ENCODE measurements at regions not wholly inside any gene's neighbourhood (a gene's known extent, or its start where the extent isn't known, plus 50 kb on each side); places are given as distances from the start of the nearest gene placed in this dataset.
"Not testable (repeated sequence)": the region's sequence is repeated elsewhere in the genome, so short reads cannot be mapped to it uniquely, and the experiment has no call there.

- not testable (repeated sequence) for H3K27me3 ChIP-seq, DNase-seq, H3K36me3 ChIP-seq, H3K9me3 ChIP-seq, H3K4me3 ChIP-seq
Measured at GRCh38 chr17:13659051-13659450, 57.3 kb upstream of the HS3ST3A1 start.

- no peaks in the 10 kb centered on the region for H3K9me3 ChIP-seq
- H3K4me3 ChIP-seq, result no peak overlapping the region
- no peaks in the 10 kb centered on the region for H3K27me3 ChIP-seq
- DNase-seq, result no peak
- H3K36me3 ChIP-seq, result no peaks in the 10 kb centered on the region
Measured at GRCh38 chr17:13665872-13666635, 64.3 kb upstream of the HS3ST3A1 start.

GRCh38 chr17:13671341-13671740 lies 69.6 kb upstream of the HS3ST3A1 start:
- Histone ChIP-seq H3K36me3 (no peaks in the 10 kb centered on the region), H3K27me3 (no peaks in the 10 kb centered on the region), H3K9me3 (no peaks in the 10 kb centered on the region), H3K4me3 (no peak overlapping the region)
- DNase-seq, result no peak

GRCh38 chr17:13671771-13672170 lies 70.0 kb upstream of the HS3ST3A1 start:
- DNase-seq, result peak; percentile 60
- Histone ChIP-seq H3K36me3 (no peaks in the 10 kb centered on the region), H3K9me3 (no peaks in the 10 kb centered on the region), H3K4me3 (no peak overlapping the region), H3K27me3 (no peaks in the 10 kb centered on the region)

- Histone ChIP-seq H3K27me3 (no peaks in the 10 kb centered on the region), H3K4me3 (no peak overlapping the region), H3K9me3 (no peaks in the 10 kb centered on the region), H3K36me3 (no peaks in the 10 kb centered on the region)
- no peak for DNase-seq
Measured at GRCh38 chr17:13678361-13678760, 76.6 kb upstream of the HS3ST3A1 start.

GRCh38 chr17:13678841-13679240 lies 77.1 kb upstream of the HS3ST3A1 start:
- no peaks in the 10 kb centered on the region for H3K36me3 ChIP-seq
- H3K4me3 ChIP-seq, result no peak overlapping the region
- no peaks in the 10 kb centered on the region for H3K27me3 ChIP-seq
- DNase-seq, result no peak
- H3K9me3 ChIP-seq, result no peaks in the 10 kb centered on the region

GRCh38 chr17:13688716-13689115 lies 87.0 kb upstream of the HS3ST3A1 start:
- H3K36me3 ChIP-seq, result no peaks in the 10 kb centered on the region
- DNase-seq, result no peak
- H3K9me3 ChIP-seq, result no peaks in the 10 kb centered on the region
- H3K4me3 ChIP-seq, result no peak overlapping the region
- no peaks in the 10 kb centered on the region for H3K27me3 ChIP-seq

- DNase-seq, result no peak
- Histone ChIP-seq H3K36me3 (no peaks in the 10 kb centered on the region), H3K27me3 (no peaks in the 10 kb centered on the region), H3K4me3 (no peak overlapping the region), H3K9me3 (no peaks in the 10 kb centered on the region)
Measured at GRCh38 chr17:13690806-13691205, 89.1 kb upstream of the HS3ST3A1 start.

GRCh38 chr17:13694934-13695333 lies 93.2 kb upstream of the HS3ST3A1 start:
- H3K36me3 ChIP-seq, result no peaks in the 10 kb centered on the region
- DNase-seq, result no peak
- no peak overlapping the region for H3K4me3 ChIP-seq
- H3K27me3 ChIP-seq, result no peaks in the 10 kb centered on the region
- H3K9me3 ChIP-seq, result no peaks in the 10 kb centered on the region

- no peaks in the 10 kb centered on the region for H3K36me3 ChIP-seq
- DNase-seq, result no peak
- H3K9me3 ChIP-seq, result no peaks in the 10 kb centered on the region
- no peaks in the 10 kb centered on the region for H3K27me3 ChIP-seq
- no peak overlapping the region for H3K4me3 ChIP-seq
Measured at GRCh38 chr17:13698832-13699231, 97.1 kb upstream of the HS3ST3A1 start.

GRCh38 chr17:13699261-13699660 lies 97.5 kb upstream of the HS3ST3A1 start:
- Histone ChIP-seq H3K4me3 (no peak overlapping the region), H3K27me3 (no peaks in the 10 kb centered on the region), H3K9me3 (no peaks in the 10 kb centered on the region), H3K36me3 (no peaks in the 10 kb centered on the region)
- DNase-seq, result no peak

GRCh38 chr17:13702266-13702665 lies 100.5 kb upstream of the HS3ST3A1 start:
- Histone ChIP-seq H3K4me3 (no peak overlapping the region), H3K27me3 (no peaks in the 10 kb centered on the region), H3K36me3 (no peaks in the 10 kb centered on the region), H3K9me3 (no peaks in the 10 kb centered on the region)
- DNase-seq, result no peak

GRCh38 chr17:13704333-13704732 lies 102.6 kb upstream of the HS3ST3A1 start:
- H3K9me3 ChIP-seq, result no peaks in the 10 kb centered on the region
- H3K36me3 ChIP-seq, result no peaks in the 10 kb centered on the region
- no peaks in the 10 kb centered on the region for H3K27me3 ChIP-seq
- no peak overlapping the region for H3K4me3 ChIP-seq
- DNase-seq, result peak; percentile 14

- Histone ChIP-seq H3K9me3 (no peaks in the 10 kb centered on the region), H3K36me3 (no peaks in the 10 kb centered on the region), H3K27me3 (no peaks in the 10 kb centered on the region), H3K4me3 (no peak overlapping the region)
- no peak for DNase-seq
Measured at GRCh38 chr17:13705221-13705620, 103.5 kb upstream of the HS3ST3A1 start.

GRCh38 chr17:13721705-13722104 lies 120.0 kb upstream of the HS3ST3A1 start:
- no peaks in the 10 kb centered on the region for H3K27me3 ChIP-seq
- H3K4me3 ChIP-seq, result no peak overlapping the region
- no peak for DNase-seq
- H3K9me3 ChIP-seq, result no peaks in the 10 kb centered on the region
- no peaks in the 10 kb centered on the region for H3K36me3 ChIP-seq

- no peaks in the 10 kb centered on the region for H3K36me3 ChIP-seq
- H3K27me3 ChIP-seq, result no peaks in the 10 kb centered on the region
- H3K4me3 ChIP-seq, result no peak overlapping the region
- H3K9me3 ChIP-seq, result no peaks in the 10 kb centered on the region
- peak; percentile 36 for DNase-seq
Measured at GRCh38 chr17:13725288-13725990, 123.7 kb upstream of the HS3ST3A1 start.

- Histone ChIP-seq H3K9me3 (no peaks in the 10 kb centered on the region), H3K4me3 (no peak overlapping the region), H3K36me3 (no peaks in the 10 kb centered on the region), H3K27me3 (no peaks in the 10 kb centered on the region)
- DNase-seq, result no peak
Measured at GRCh38 chr17:13727441-13728171, 125.9 kb upstream of the HS3ST3A1 start.
